OCI-LY7 (cell line): ENCODE measurements at regions not wholly inside any gene's neighbourhood (a gene's known extent, or its start where the extent isn't known, plus 50 kb on each side); places are given as distances from the start of the nearest gene placed in this dataset.

ENCODE experiments used
- EZH2phosphoT487 ChIP-seq: fragments of 200-600 bp; sonication (generic); IDR thresholded peaks from 2 replicates; pipeline ENCODE4 v1.6.1; 2018; ENCODE audit warnings: low read depth, borderline replicate concordance, mild to moderate bottlenecking, mixed run types, antibody characterized with exemption, low read length, moderate library complexity, mixed read lengths
- TF ChIP-seq, protein P1 (sequence below): fragments of 200-600 bp; sonication (generic); conservative IDR thresholded peaks from 2 replicates; pipeline ENCODE4 v1.5.1; 2014; ENCODE audit warnings: mild to moderate bottlenecking, antibody characterized with exemption, low read length, moderate library complexity, mixed read lengths

DNA sequence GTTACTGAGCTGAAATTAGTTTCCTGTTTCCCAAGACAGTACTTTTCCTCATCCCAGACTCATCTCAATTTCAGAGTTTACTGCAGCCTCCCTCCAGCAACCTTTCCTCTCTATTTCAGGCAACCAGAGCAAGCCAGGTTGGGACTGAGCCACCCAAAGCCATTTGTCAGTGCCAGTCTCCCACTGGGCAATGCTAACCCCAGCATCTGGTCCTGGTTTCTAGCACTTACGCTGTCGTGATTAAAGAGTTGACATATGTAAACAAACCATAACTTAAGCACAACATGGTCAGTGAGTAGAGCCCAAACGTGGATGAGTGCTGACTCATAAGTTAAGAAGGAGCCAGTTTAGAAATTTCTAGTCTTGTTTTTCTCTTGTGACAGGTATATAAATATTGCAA is 119.6 kb upstream of the BLID start:
- TF ChIP-seq, protein P1, sequence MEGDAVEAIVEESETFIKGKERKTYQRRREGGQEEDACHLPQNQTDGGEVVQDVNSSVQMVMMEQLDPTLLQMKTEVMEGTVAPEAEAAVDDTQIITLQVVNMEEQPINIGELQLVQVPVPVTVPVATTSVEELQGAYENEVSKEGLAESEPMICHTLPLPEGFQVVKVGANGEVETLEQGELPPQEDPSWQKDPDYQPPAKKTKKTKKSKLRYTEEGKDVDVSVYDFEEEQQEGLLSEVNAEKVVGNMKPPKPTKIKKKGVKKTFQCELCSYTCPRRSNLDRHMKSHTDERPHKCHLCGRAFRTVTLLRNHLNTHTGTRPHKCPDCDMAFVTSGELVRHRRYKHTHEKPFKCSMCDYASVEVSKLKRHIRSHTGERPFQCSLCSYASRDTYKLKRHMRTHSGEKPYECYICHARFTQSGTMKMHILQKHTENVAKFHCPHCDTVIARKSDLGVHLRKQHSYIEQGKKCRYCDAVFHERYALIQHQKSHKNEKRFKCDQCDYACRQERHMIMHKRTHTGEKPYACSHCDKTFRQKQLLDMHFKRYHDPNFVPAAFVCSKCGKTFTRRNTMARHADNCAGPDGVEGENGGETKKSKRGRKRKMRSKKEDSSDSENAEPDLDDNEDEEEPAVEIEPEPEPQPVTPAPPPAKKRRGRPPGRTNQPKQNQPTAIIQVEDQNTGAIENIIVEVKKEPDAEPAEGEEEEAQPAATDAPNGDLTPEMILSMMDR: no peak
- TF ChIP-seq EZH2phosphoT487: no peak
